DMS53 (cell line): ENCODE measurements at regions not wholly inside any gene's neighbourhood (a gene's known extent, or its start where the extent isn't known, plus 50 kb on each side); places are given as distances from the start of the nearest gene placed in this dataset.

ENCODE experiments used
- DNase-seq: peaks from one replicate; lab custom pipeline; 2025; lab: John Stamatoyannopoulos, UW

DNA sequence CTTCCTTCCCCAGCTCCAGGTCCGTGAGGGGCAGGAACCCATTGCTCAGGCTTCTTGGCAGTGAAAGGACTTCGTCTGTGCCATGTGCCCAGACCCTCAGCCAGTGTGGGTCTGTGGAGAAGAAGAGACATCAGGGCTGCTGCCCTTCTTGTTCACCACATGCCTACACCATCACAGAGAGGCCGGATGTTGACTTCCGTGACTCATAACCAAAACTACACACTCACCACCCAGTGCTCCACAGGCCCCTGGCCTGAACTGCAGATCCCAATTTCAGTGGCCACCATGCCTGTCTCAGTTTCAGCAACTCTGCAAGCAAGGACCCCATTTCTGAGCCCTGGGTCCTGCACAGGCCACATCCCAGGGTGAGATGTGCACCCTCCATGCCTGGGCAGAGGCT lies 332.6 kb upstream of the SALL3 start:
- DNase-seq = no peak

DNA sequence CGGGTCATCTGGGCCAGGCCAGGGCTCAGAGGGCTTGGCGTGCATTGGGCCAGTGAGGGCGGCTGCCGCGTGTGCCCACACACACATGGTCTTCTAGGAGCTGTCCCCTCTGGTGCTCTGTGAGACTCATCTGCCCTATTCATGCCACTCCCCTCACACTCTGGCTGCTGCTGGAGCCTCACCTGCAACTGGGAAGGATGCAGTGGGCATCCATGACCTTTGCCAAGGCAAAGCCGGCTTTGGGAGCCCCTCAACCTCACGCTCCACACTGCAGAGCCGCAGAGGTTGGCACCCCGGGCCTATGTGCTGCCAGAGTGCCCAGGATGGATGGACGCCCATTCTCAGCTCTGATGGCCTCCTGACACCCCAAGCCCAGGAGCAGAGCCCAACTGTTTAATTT lies 330.2 kb upstream of the SALL3 start:
- DNase-seq = no peak

DNA sequence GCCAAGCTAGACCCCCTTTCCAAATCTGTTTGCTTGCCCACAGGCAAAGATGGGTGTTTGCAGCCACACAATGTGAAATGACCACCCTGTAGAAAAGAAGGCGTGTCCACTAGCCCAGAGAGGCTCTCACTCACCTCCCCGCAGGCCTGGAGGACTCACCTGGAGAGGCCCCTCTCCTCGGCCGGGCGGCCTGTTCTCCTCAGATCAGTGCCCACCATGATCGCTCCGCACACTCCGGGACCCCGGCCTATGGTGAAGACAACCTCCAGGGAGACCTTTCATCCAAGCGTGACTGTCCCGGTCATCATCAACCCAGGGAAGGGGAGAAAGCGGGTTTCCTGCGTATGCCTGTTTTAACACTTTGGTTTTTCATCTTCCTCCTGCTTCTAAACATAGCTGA lies 328.7 kb upstream of the SALL3 start:
- no peak for DNase-seq

DNA sequence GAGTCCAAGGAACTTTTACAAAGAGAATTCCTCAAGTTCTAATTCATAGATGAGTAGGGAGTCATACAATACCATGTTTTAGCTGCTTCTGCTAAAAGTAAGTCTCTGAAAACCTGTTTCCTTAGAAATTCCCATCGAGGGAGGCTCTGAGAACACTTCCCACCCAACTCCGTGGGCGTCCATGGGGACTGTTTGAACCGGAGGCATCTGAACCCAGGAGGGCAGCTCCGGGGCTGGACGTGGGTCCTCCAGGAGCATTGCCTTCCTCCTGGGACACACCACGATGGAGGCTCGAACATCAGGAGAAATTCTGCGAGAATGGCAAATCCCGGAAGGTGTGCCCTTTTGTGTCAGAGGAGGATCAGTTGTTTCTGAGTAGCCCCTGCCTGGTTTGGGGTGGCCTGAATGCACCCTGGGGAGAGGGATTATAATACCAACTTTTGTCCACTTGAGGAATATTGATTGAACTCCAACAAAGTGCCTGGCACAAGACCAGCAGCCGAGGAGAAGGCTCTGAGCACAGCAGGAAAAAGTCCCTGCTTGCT lies 327.5 kb upstream of the SALL3 start:
- no peak for DNase-seq

DNA sequence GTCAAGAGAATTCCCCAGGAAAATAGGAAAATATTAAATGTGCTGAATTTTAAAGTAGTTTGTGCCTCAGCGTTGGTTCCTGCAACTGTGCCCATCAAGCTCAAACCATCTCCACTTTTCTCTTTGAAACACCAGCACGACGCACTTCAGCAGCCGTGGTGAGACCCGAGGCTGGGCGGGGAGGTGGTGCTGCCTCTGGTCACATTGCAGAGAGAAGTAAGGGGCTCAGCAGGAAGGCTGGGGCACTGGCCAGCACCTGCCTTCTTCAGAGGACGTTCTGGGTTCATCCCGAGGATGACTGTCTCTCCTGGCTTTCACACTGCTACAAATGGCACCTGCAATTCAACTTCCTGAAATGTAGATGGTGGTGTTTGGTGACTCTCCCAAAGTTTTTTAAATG lies 323.7 kb upstream of the SALL3 start:
- DNase-seq = no peak

DNA sequence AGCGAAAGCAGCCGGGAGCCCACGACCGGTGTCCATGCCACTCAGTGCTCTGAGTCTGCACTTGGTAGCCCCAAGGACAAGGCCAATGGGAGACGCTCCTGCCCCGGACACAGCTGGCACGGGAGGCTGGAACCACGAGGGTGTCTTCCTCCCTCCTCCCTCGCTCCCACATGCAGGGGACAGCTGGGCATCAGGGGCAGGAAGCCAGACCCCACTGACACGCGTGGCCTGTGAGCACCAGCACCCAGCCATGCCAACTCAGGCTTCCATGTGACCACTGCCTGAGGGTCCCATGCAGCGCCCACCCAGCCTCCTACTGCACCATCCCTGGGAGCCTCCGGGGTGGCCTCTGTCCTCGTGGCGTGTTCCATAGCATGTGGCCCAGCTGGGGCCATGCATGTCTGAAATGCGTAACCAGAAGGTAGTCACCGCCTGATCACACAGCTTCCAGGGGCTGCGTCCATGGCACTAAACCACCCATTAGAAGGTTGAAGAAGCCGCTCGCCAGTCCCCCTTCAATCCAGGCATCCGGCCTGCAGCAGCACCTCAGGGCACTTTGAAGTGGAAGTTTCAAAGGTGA lies 323.2 kb upstream of the SALL3 start:
- DNase-seq = no peak

DNA sequence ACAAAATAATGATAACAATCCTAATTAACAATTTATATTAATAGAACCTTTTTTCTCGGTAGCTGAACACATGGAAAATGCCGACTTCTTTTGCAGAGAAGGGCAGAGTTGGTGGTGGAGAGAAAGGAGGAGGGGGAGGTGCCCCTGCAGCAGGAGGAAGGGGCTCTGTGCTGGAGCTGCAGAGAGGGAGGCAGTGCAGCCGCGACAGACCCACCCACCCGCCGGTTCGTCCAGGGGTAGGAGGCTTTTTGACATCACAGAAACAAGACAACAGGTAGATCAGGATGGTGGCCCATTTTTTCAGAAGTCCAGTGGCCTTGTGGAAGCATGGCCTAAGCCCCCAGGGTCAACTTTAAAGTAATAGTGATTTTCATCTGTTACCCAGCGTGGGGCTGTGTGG lies 321.1 kb upstream of the SALL3 start:
- DNase-seq = no peak

DNA sequence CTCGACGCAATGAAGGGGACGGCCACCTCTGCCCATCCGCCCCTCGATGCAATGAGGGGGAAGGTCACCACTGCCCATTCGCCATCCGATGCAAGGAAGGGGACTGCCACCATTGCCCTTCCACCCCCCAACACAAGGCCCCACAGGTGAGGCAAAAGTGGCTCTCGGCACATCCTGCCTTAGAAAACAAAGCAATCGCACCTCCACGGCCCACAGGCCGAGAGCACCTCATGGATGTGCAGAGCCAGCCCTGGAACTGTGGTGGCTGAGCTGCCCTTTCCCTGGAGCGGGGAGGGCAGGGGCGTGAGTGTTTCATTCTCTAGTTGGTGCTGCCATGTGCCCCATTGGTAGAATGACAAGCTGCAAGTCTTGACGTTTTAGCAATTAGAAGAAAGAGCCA lies 320.6 kb upstream of the SALL3 start:
- DNase-seq = no peak

DNA sequence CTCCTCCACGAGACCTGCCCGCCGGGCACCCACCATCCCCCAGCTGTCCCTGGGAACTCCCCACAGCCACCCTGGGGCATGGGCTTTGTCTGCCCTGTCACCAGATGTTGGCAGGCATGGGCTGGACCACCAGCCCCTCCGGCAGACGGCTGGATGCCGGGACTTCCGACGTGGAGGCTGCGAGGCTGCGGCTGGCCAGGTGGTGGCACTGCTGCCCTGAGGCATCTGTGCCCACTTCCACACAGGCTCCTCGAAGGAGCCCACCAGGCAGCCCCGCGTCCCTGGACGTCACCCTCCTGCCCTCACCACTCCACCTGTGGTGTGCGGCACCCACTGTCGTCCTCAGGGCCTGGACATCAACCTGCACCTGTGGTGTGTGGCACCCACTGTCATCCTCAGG lies 319.9 kb upstream of the SALL3 start:
- no peak for DNase-seq

DNA sequence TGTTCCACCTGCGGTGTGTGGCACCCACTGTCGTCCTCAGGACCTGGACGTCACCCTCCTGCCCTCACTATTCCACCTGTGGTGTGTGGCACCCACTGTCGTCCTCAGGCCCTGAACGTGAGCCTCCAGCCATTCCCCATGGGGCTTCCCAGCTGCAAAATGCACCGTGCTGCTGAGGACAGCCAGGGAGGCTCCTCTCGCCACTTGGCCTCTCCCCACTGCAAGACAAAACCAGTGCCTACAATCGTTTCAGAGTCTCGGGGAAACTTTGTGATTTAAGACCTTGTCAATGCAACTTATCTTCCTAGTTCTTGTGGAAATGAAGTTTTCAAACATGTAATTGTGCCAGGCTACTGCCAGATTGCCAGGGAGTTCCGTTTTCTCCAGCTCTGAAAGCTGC lies 319.3 kb upstream of the SALL3 start:
- no peak for DNase-seq

DNA sequence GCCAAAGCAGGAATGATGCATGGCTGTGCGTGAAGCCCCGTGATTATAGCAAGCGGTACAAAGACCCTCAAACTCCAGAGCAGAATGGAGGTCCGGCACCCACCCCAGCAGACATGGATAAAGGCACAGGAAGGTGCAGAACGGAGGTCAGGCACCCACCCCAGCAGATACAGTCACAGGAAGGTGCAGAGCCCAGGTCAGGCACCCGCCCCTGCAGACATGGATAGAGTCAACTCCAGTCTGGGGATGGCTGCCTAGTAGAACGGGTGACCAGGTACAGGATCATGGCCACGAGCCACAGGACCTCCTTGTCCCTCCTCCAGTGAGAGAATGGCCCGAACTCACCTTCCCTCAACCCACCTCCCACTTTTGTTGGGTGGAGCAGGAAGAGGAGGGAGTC lies 318.3 kb upstream of the SALL3 start:
- no peak for DNase-seq

DNA sequence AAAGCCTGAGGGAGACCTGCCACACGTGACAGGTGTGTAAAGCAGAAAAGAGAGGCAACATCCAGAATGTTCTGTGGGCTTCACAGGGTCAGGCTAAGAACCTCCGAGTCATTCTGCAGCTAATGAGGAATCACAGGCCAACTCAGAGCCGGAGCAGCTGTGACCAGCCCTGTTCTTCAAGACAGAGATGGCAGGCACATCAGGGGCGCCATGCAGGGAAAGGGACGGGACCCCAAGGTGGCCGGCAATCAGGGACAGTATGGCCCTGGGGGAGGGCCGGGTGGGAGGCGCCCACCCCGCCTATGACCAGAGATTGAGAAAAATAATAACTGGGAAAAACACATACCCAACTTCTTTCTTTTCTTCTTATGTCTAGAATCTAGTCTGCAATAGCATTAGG lies 316.7 kb upstream of the SALL3 start:
- DNase-seq = no peak

DNA sequence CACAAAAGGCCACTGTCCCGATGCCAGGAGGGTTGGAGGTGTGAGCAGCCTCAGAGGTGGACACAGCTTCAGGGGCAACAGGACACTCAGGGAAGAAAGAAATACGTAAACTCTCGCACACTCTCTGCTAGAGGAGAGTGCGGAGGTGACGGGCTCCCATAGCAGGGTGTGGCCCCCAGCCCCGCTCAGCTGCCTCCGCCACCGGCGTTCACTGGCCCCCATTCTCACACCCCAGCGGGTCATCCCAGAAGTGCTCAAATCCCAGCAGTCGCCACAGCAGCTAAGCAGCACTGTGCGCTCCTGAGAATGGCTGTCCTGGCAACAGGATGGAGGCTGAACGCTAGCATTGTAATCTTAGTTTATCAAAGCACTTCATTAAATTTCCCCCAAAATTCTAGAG lies 315.6 kb upstream of the SALL3 start:
- no peak for DNase-seq

DNA sequence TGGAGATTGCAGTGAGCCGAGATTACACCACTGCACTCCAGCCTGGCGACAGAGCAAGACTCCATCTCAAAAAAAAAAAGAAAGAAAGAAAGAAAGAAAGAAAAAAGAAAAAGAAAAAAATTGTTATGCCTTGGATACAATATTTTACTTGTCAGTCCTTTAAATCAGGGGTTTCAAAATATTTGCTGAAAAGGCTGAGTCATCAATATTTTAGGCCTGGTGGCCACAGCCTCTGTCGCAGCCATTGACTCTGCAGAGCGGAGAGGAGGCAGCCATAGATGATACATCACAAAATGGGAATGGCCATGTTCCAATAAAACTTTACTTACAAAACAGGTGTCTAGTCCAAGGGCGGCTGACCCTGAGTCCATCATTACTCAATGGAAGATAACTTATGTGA lies 314.8 kb upstream of the SALL3 start:
- no peak for DNase-seq

DNA sequence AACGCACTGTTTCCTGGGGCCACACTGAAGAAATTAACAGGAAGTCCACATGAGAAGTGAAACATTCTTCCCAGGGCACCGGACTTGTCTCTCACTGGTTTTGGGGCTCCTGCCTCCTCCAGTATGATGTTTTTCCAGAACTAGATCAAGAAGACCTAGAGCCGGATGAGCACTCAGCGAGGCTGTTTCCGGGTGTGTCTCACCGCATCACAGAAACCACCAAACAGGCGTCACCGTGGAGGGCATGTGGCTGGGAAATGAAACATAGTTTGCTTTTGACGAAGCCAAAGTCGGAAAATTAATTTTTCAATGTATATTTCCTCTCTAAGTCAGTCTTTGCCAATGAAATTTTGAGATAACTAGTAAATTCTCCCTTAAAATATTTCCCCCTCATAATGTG lies 314.0 kb upstream of the SALL3 start:
- no peak for DNase-seq

DNA sequence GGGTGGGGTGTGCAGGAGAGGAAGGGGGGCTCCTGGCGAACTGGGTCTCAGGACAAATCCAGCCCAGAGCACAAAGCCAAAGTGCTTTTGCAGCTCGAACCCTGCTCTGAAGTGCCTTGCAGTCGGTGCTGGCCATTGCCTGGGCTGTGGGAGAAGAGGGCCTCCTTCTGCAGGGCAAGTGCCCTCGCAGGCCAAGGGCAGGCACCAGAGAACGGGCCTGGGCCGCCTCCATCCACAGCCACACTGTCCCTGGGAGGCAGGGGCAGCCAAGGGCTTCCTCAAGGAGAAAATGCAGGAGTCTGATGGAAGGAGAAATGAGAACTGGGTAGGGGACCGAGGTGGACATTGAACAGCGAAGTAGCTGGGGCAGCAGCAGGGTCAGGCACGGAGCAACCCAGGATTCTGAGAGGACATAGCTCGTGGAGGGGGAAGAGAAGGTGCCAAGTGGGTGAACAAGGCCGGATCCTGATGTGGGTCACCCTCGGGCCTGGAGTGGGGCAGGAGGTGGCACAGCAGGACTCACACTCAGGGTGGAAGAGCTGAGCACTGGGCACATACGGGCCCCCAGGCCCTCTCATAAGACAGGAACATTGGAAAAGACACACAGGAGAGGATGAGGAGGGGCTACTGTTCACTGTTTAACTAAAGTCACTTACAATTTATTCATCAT lies 312.8 kb upstream of the SALL3 start:
- no peak for DNase-seq

DNA sequence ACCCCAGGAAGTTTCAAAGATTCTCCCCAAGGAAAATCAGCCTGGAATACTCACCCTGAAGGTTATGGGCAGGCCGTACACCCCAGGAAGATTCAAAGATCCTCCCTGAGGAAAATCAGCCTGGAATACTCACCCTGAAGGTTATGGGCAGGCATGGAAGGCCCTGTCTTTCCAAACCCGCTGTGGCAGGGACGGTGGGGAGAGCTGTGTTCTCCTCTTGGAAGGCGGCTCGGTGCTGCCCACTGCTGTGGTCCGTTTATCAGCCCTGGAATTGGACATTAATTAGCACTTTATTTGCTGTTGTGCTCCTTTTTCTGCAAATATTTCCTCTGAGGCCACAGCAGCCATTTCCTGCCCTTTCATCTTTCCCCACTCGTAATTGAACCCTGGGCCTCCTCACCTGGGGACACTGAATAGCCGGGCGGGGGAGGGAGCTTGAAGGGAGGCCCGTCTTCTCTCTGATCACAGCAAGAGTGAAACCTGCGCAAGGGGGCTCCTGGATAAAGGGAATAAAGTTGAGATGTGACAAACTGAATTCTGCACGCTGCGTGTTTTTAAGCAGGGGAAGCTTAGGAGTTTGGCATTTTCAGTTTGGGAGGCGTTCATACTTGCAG lies 308.7 kb upstream of the SALL3 start:
- no peak for DNase-seq

DNA sequence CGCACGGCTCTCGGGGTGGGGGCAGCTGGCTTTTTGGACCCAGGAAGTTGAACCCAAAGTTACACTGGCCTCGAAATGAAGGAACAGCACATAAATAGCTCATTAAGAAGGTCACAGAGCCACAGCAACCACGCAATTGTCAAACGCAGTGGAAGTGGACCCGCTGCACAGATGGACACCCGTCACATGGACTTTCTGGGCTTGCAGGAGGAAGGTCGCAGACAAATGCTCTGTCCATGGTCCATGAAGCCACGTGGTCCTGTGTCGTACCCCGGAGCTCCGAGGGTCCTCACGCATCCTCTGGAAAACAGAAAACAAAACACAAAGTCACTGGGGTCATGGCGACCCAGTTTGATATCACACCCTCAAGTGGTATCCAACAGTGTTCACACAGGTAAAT lies 308.1 kb upstream of the SALL3 start:
- DNase-seq = no peak

DNA sequence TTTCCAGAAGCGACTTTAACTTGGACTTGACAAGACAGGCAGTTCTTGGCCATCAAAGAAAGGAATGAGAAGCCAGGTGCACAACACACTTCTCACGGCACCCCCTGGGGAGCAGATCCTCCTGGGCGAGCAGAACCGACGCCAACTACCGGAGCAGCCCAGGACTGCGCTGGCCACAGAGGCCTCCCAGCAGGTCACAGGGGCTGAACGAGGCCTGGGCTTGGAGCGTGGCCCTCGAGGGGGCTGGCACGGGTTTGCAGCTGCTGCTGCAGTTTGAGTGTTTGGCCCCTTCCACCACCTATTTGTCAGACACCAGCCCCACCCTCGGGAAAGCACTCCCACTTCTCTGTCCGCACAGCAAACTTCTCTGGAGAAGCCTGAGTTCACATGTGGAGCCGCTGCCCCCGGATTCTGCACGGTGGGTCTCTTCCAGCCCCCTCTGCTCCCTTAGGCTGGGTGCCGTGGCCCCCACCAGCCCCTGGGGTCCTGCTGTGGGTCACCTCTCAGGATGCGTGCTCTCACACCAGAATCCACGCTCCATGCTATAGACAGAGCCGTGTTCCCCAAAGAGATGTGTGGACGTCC lies 306.7 kb upstream of the SALL3 start:
- no peak for DNase-seq

DNA sequence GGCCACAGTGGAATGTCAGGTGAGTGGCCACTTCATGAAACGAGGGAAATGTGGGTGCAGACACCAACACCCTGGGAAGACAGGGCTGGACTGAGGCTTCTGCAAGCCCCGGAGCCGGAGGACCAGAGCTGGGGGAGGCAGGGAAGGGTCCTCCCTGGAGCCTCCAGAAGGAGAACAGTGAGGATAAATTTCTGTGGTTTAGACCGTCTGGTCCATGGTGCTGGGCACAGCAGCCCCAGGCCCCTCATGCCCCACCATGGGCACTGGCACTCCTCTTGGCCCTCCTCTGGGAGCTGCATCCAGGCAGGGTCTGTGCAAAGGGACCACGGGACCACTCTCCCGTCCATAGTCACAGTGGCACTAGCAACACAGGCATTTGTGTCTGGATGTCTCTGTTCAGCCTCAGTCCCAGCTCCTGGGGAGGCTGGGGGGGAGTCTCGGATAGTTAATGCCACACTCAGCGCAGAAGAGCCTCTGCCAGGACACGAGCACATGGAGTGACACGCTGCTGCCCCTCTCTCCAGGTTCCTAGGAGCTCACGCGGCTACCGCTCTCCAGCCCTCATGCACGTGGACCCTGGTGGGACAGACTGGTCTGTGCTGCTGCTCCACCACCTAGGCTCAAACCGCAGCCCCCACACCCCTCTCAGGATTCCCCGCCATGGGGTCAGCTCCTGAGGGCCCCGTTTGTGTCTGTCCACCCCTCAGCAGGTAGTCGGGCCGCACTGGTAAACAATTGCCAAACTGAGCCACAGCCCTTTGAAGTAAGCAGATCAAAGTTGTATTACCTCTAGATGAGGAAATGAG lies 305.9 kb upstream of the SALL3 start:
- no peak for DNase-seq

DNA sequence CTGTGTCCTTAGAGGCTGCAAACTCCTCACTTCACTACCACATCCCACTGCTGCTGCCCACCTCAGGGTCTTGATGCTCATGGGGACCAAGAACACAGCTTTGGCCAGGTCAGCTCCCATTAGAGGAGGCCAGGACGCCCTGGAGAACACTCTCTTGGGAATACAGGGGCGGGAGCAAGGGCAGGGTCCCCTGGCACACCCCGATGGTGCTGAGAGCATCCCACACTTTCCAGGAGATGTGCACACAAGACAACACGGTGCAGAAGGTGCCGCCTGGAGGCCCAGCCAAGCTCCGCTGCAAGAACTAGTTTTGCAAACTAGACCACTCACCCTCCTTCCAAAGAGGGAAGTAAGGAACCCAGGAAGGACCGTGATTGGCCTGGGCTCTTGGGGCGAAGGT lies 304.4 kb upstream of the SALL3 start:
- DNase-seq = no peak
